PC-3 (cell line): ENCODE measurements at regions not wholly inside any gene's neighbourhood (a gene's known extent, or its start where the extent isn't known, plus 50 kb on each side); places are given as distances from the start of the nearest gene placed in this dataset.
"Not testable (repeated sequence)": the region's sequence is repeated elsewhere in the genome, so short reads cannot be mapped to it uniquely, and the experiment has no call there.

Experiments
- ATAC-seq: fragments of 200-7000 bp; cut with Tn5 transposase; 2 replicates; pipeline ENCODE4 v1.9.1; 2020; ENCODE audit warnings: mild to moderate bottlenecking, moderate library complexity
- BruUV-seq: library from RNA; stranded (reverse); fragments of 400-500 nt; replicated peaks from 2 replicates; lab custom pipeline; 2021; lab: Mats Ljungman, UMichigan
- CTCF ChIA-PET: fragments of 300-600 bp; sonication (Branson Sonifier 250); formaldehyde crosslinking; loops from one replicate; lab custom pipeline; 2022; ENCODE audit warnings: antibody characterized with exemption; lab: Charles Lee
- POLR2A ChIA-PET: fragments of 300-600 bp; sonication (Branson Sonifier 250); formaldehyde crosslinking; loops from one replicate; lab custom pipeline; 2022; ENCODE audit warnings: antibody characterized with exemption; ENCODE audit not compliant: unreplicated experiment; lab: Charles Lee
- DNase-seq: peaks from one replicate; pipeline ENCODE4 v3.0.0-alpha.2; 2015
- H2AFZ ChIP-seq: fragments of 300-600 bp; sonication (generic); 2 replicates; pipeline ENCODE4 v1.6.0; 2016; ENCODE audit warnings: antibody characterized with exemption, low read length
- H3F3A ChIP-seq: fragments of 300-600 bp; sonication (generic); one replicate; pipeline ENCODE4 v1.6.0; 2017; ENCODE audit warnings: antibody characterized with exemption, low read length, control low read depth, mild to moderate bottlenecking; ENCODE audit not compliant: unreplicated experiment
- H3K27ac ChIP-seq: fragments of 300-600 bp; sonication (generic); 2 replicates; pipeline ENCODE4 v1.5.1; 2016; ENCODE audit warnings: mild to moderate bottlenecking, low read length
- H3K27me3 ChIP-seq: fragments of 300-600 bp; sonication (generic); 2 replicates; pipeline ENCODE4 v1.6.1; 2016; ENCODE audit warnings: low read length, mixed read lengths
- H3K36me3 ChIP-seq: fragments of 300-600 bp; sonication (generic); 2 replicates; pipeline ENCODE4 v1.6.1; 2016; ENCODE audit warnings: low read depth, mixed run types, low read length, mixed read lengths
- H3K4me1 ChIP-seq: fragments of 300-600 bp; sonication (generic); 2 replicates; pipeline ENCODE4 v1.5.1; 2016; ENCODE audit warnings: low read length; ENCODE audit not compliant: insufficient read depth
- H3K4me2 ChIP-seq: fragments of 300-600 bp; sonication (generic); 2 replicates; pipeline ENCODE4 v1.6.0; 2016; ENCODE audit warnings: low read length
- H3K4me3 ChIP-seq: fragments of 300-600 bp; sonication (generic); 2 replicates; pipeline ENCODE4 v1.5.1; 2016; ENCODE audit warnings: mild to moderate bottlenecking, low read length, mixed read lengths
- H3K79me2 ChIP-seq: fragments of 300-600 bp; sonication (generic); 2 replicates; pipeline ENCODE4 v1.6.1; 2017; ENCODE audit warnings: low read length, mixed read lengths
- H3K9ac ChIP-seq: fragments of 300-600 bp; sonication (generic); 2 replicates; pipeline ENCODE4 v1.6.0; 2016; ENCODE audit warnings: mild to moderate bottlenecking, low read length
- H3K9me2 ChIP-seq: fragments of 300-600 bp; sonication (generic); replicated peaks from 2 replicates; pipeline ENCODE4 v1.6.1; 2016; ENCODE audit warnings: mixed run types, low read length, mixed read lengths
- H3K9me3 ChIP-seq: fragments of 300-600 bp; sonication (generic); 2 replicates; pipeline ENCODE4 v1.6.1; 2016; ENCODE audit warnings: low read length, mixed read lengths
- H4K20me1 ChIP-seq: fragments of 300-600 bp; sonication (generic); 2 replicates; pipeline ENCODE4 v1.6.1; 2016; ENCODE audit warnings: low read length, mixed read lengths
- CTCF ChIP-seq: fragments of 300-600 bp; sonication (generic); conservative IDR thresholded peaks from 2 replicates; pipeline ENCODE4 v1.5.1; 2017; ENCODE audit warnings: antibody characterized with exemption, low read depth, mild to moderate bottlenecking, low read length
- EZH2 ChIP-seq: fragments of 300-600 bp; sonication (generic); IDR thresholded peaks from one replicate; pipeline ENCODE4 v1.6.1; 2017; ENCODE audit warnings: antibody characterized with exemption, mild to moderate bottlenecking, low read length; ENCODE audit not compliant: unreplicated experiment
- EZH2phosphoT487 ChIP-seq: fragments of 300-600 bp; sonication (generic); IDR thresholded peaks from 2 replicates; pipeline ENCODE4 v1.6.1; 2018; ENCODE audit warnings: mild to moderate bottlenecking, antibody characterized with exemption, low read length, borderline replicate concordance
- intact Hi-C: fragments of 100-400 bp; cut with micrococcal nuclease; formaldehyde crosslinking; loops from 2 replicates; pipeline ENCODE4 v1.9.0; 2023

DNA sequence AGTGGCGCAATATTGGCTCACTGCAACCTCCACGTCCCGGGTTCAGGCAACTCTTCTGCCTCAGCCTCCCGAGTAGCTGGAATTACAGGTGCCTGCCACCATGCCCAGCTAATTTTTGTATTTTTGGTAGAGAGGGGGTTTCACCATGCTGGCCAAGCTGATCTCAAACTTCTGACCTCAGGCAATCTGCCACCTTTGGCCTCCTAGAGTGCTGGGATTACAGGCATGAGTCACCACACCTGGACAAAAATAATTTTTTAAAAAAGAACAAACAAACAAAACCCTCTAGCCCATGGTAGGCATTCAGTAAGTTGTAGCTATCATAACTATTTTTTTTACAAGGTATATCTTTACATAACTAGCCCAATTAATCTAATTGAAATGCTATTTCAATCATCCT is 73.9 kb upstream of the CAPRIN1 start:
- Histone ChIP-seq H3K36me3 (no peaks in the 10 kb centered on the region), H3K9ac (no peak overlapping the region), H3K27ac (no peak overlapping the region), H3K9me3 (no peaks in the 10 kb centered on the region), H3K4me1 (peaks cover 7% of the 10 kb centered on the region; the same call in 1 of the 2 replicates), H2AFZ (no peak overlapping the region), H3K4me3 (no peak overlapping the region), H3K27me3 (no peaks in the 10 kb centered on the region), H4K20me1 (no peaks in the 10 kb centered on the region), H3K9me2 (no peaks in the 10 kb centered on the region), H3K79me2 (no peaks in the 10 kb centered on the region), H3F3A (no peaks in the 10 kb centered on the region), H3K4me2 (no peak overlapping the region)
- DNase-seq: no peak
- CTCF ChIA-PET: interaction anchor here (1.6 kb wide), 1 partner anchor 10 kb away, joined by 8 read pairs; no protein-coding TSS in a partner anchor
- intact Hi-C loops: no loop called here
- POLR2A ChIA-PET: no interaction called here
- no peak for TF ChIP-seq CTCF
- ATAC-seq: no peak
- no TSS peak for BruUV-seq

DNA sequence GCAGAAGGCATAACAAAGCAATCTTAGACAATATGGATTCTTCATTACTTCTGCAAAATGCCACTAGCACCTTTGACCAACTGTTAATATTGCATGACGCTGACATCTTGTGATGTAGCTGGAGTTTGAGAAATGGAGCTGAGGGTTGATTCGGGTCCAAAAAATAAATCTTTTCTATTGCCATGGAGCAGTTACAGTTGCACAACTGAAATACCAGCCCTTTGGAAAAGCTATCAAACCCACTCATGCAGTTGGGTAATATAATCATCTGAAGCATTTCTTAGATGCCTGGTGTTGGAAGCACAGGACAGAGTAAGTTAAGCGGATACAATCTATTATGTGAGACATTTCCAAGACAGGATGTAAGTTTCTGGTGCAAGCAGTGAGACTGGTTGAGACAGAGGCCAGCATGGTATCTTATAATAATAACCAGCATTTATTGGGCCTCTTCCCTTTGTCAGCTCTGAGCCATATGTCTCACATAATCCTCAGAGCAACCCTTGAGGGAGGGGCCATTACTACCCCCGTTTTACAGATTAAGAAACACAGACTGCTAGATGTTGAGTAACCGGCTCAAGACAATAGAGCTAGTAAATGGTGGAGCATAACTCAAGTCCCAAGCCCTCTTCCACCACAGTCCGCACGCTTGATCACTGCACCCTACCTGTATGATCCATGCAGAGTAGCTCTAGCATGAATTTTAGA is 74.9 kb upstream of the CAPRIN1 start:
- DNase-seq: no peak
- Histone ChIP-seq H2AFZ (no peak overlapping the region), H3K9ac (no peak overlapping the region), H3K4me1 (peaks cover 7% of the 10 kb centered on the region; the same call in 1 of the 2 replicates), H3K27ac (no peak overlapping the region), H3K36me3 (no peaks in the 10 kb centered on the region), H3K4me2 (no peak overlapping the region), H3K79me2 (no peaks in the 10 kb centered on the region), H3F3A (no peaks in the 10 kb centered on the region), H3K4me3 (no peak overlapping the region), H3K9me3 (no peaks in the 10 kb centered on the region), H4K20me1 (no peaks in the 10 kb centered on the region), H3K9me2 (no peaks in the 10 kb centered on the region), H3K27me3 (no peaks in the 10 kb centered on the region)
- no TSS peak for BruUV-seq
- no peak for TF ChIP-seq EZH2
- TF ChIP-seq CTCF: no peak
- TF ChIP-seq EZH2phosphoT487: no peak
- CTCF ChIA-PET: interaction anchor here (1.6 kb wide), 1 partner anchor 11 kb away, joined by 8 read pairs; no protein-coding TSS in a partner anchor
- intact Hi-C loops: no loop called here
- POLR2A ChIA-PET: interaction anchor here (0.6 kb wide), 1 partner anchor 137 kb away, joined by 3 read pairs; no protein-coding TSS in a partner anchor
- no peak for ATAC-seq

DNA sequence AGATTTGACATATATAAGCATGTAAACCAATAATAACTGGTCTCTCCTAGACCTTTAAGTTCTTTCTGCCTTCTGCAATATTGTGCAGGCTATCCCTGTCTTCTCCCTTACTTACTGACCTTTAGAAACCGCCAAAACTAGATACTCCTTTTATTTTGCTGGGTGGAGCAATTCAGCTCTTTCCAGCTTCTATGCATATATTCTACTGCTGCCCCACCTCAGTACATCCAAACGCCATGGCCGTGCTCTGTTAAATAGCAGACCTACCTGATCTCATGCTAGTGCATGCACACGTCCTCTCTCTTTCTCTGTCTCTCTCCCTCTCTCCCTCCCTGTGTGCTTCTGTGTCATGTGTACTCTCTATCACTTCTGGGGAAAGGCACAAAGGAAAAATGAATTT is 76.7 kb upstream of the CAPRIN1 start:
- H3K9me2 ChIP-seq: no peaks in the 10 kb centered on the region
- no peaks in the 10 kb centered on the region for H3K27me3 ChIP-seq
- DNase-seq (no peak), ATAC-seq (no peak)
- H3K27ac ChIP-seq: no peak overlapping the region
- ChIA-PET CTCF (no interaction called here), POLR2A (no interaction called here)
- H3F3A ChIP-seq: no peaks in the 10 kb centered on the region
- H3K36me3 ChIP-seq: no peaks in the 10 kb centered on the region
- no peak overlapping the region for H2AFZ ChIP-seq
- peaks cover 7% of the 10 kb centered on the region; the same call in 1 of the 2 replicates for H3K4me1 ChIP-seq
- BruUV-seq: no TSS peak
- no peaks in the 10 kb centered on the region for H3K79me2 ChIP-seq
- no peak overlapping the region for H3K4me3 ChIP-seq
- intact Hi-C loops: no loop called here
- H3K4me2 ChIP-seq: no peak overlapping the region
- no peaks in the 10 kb centered on the region for H3K9me3 ChIP-seq
- no peak overlapping the region for H3K9ac ChIP-seq
- no peaks in the 10 kb centered on the region for H4K20me1 ChIP-seq
- TF ChIP-seq EZH2 (no peak), CTCF (no peak), EZH2phosphoT487 (no peak)

DNA sequence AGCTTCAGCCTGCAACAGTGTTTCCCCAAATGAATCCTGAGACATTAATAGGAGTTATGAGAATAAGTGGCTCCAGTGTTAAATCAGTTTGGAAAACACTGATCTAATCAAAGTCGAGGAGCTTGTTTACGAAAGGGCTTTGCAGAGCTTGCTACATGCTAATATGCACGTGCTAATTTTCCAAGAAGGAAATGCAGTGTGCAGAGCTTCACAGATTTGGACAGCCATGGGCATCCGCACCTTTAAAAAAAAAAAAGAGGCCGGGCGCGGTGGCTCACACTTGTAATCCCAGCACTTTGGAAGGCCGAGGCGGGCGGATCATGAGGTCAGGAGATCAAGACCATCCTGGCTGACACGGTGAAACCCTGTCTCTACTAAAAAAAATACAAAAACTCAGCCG is 79.7 kb upstream of the LMO2 start:
- H3K4me3 ChIP-seq, H3K9me3 ChIP-seq, POLR2A ChIA-PET, H3K9ac ChIP-seq, H3F3A ChIP-seq, BruUV-seq, H3K9me2 ChIP-seq, H4K20me1 ChIP-seq, H3K27me3 ChIP-seq, H3K79me2 ChIP-seq, H3K36me3 ChIP-seq, H3K27ac ChIP-seq, ATAC-seq, H3K4me1 ChIP-seq, DNase-seq: not testable (repeated sequence)
- CTCF ChIA-PET: interaction anchor here (0.6 to 1.0 kb wide), 2 partner anchors 97 to 108 kb away, joined by 3 read pairs; no protein-coding TSS in a partner anchor
- intact Hi-C loops: loop anchor here (1.0 kb wide), 2 partner anchors 113 to 136 kb away; no protein-coding TSS in a partner anchor
- H3K4me2 ChIP-seq: 0 out of 2 replicates have a peak overlapping the region, but pooled peaks have one; percentile 31
- peak overlapping the region; percentile 60; the same call in 1 of the 2 replicates for H2AFZ ChIP-seq
